ENCODE measurements at regions not wholly inside any gene's neighbourhood (a gene's known extent, or its start where the extent isn't known, plus 50 kb on each side); places are given as distances from the start of the nearest gene placed in this dataset.
A peak's percentile ranks its signal among the peaks of the same experiment; 100 is the strongest.

GRCh38 chr17:12409082-12409481, 256.6 kb upstream of the MYOCD start:
- ATAC-seq (ENCODE audit: poor library complexity) (no peak), DNase-seq (no peak)
- intact Hi-C loops (cut with DNase I), result no loop called here

- no peak for ATAC-seq (ENCODE audit: poor library complexity)
- intact Hi-C loops (cut with DNase I), result no loop called here
- DNase-seq, result no peak
These were observed 255.0 kb upstream of the MYOCD start for GRCh38 chr17:12410717-12411116.

GRCh38 chr17:12415031-12415430, 250.7 kb upstream of the MYOCD start:
- intact Hi-C loops (cut with DNase I), result no loop called here
- ATAC-seq (ENCODE audit: poor library complexity), result no peak
- DNase-seq, result no peak

GRCh38 chr17:12421077-12421476, 244.6 kb upstream of the MYOCD start:
- no peak for ATAC-seq (ENCODE audit: poor library complexity)
- intact Hi-C loops (cut with DNase I), result no loop called here
- DNase-seq, result no peak

GRCh38 chr17:12421646-12422306, 243.9 kb upstream of the MYOCD start:
- intact Hi-C loops (cut with DNase I), result no loop called here
- ATAC-seq (ENCODE audit: poor library complexity) (no peak), DNase-seq (no peak)

- DNase-seq (peak; percentile 67), ATAC-seq (ENCODE audit: poor library complexity) (peak; percentile 91)
- intact Hi-C loops (cut with DNase I), result no loop called here
These were observed 243.0 kb upstream of the MYOCD start for GRCh38 chr17:12422651-12423050.

GRCh38 chr17:12423337-12423736, 242.4 kb upstream of the MYOCD start:
- ATAC-seq (ENCODE audit: poor library complexity) (no peak), DNase-seq (no peak)
- intact Hi-C loops (cut with DNase I), result no loop called here

- no peak for ATAC-seq (ENCODE audit: poor library complexity)
- intact Hi-C loops (cut with DNase I), result no loop called here
- no peak for DNase-seq
These were observed 236.6 kb upstream of the MYOCD start for GRCh38 chr17:12429116-12429515.

- no peak for DNase-seq
- intact Hi-C loops (cut with DNase I), result no loop called here
- no peak for ATAC-seq (ENCODE audit: poor library complexity)
These were observed 234.5 kb upstream of the MYOCD start for GRCh38 chr17:12431188-12431587.

- ATAC-seq (ENCODE audit: poor library complexity) (no peak), DNase-seq (no peak)
- intact Hi-C loops (cut with DNase I), result no loop called here
These were observed 227.5 kb upstream of the MYOCD start for GRCh38 chr17:12438212-12438611.

GRCh38 chr17:12438813-12439586, 226.7 kb upstream of the MYOCD start:
- intact Hi-C loops (cut with DNase I), result no loop called here
- ATAC-seq (ENCODE audit: poor library complexity) (no peak), DNase-seq (no peak)

- ATAC-seq (ENCODE audit: poor library complexity) (no peak), DNase-seq (no peak)
- intact Hi-C loops (cut with DNase I), result no loop called here
These were observed 220.4 kb upstream of the MYOCD start for GRCh38 chr17:12445331-12445730.

- no peak for ATAC-seq (ENCODE audit: poor library complexity)
- intact Hi-C loops (cut with DNase I), result no loop called here
These were observed 208.2 kb upstream of the MYOCD start for GRCh38 chr17:12457493-12457892.

GRCh38 chr17:12459736-12460135, 206.0 kb upstream of the MYOCD start:
- DNase-seq (no peak), ATAC-seq (ENCODE audit: poor library complexity) (no peak)
- intact Hi-C loops (cut with DNase I), result no loop called here

More at GRCh38 chr17:12457493-12457892, 208.2 kb upstream of the MYOCD start:
- DNase-seq, result no peak

GRCh38 chr17:12463102-12463501, 202.6 kb upstream of the MYOCD start:
- intact Hi-C loops (cut with DNase I), result no loop called here
- ATAC-seq (ENCODE audit: poor library complexity) (no peak), DNase-seq (no peak)

GRCh38 chr17:12472252-12473173, 193.2 kb upstream of the MYOCD start:
- no peak for DNase-seq
- ATAC-seq (ENCODE audit: poor library complexity), result no peak
- intact Hi-C loops (cut with DNase I), result no loop called here

- DNase-seq, result no peak
- no peak for ATAC-seq (ENCODE audit: poor library complexity)
- intact Hi-C loops (cut with DNase I), result no loop called here
These were observed 187.4 kb upstream of the MYOCD start for GRCh38 chr17:12478311-12478710.

GRCh38 chr17:12485361-12485906, 180.3 kb upstream of the MYOCD start:
- intact Hi-C loops (cut with DNase I), result no loop called here
- no peak for DNase-seq
- ATAC-seq (ENCODE audit: poor library complexity), result no peak

GRCh38 chr17:12489325-12489724, 176.4 kb upstream of the MYOCD start:
- DNase-seq (no peak), ATAC-seq (ENCODE audit: poor library complexity) (no peak)
- intact Hi-C loops (cut with DNase I), result no loop called here

Measured in Right ventricle myocardium superior (tissue), 1 donor.